C4-2B (cell line): ENCODE measurements at regions not wholly inside any gene's neighbourhood (a gene's known extent, or its start where the extent isn't known, plus 50 kb on each side); places are given as distances from the start of the nearest gene placed in this dataset.
A peak's percentile ranks its signal among the peaks of the same experiment; 100 is the strongest.

ENCODE experiments used
- H3K27ac ChIP-seq: fragments of 450-650 bp; 2 replicates; pipeline ENCODE4 v1.5.1; 2017
- CTCF ChIP-seq: fragments of 450-650 bp; conservative IDR thresholded peaks from 2 replicates; pipeline ENCODE4 v1.5.1; 2017; ENCODE audit warnings: mild to moderate bottlenecking
- ZFX ChIP-seq: fragments of 450-650 bp; IDR thresholded peaks from 2 replicates; pipeline ENCODE4 v1.6.1; 2017

GRCh38 chr14:25136811-25137210 lies 86.9 kb upstream of the STXBP6 start:
- TF ChIP-seq ZFX (no peak), CTCF (no peak)
- no peak overlapping the region for H3K27ac ChIP-seq

- TF ChIP-seq CTCF: no peak
- TF ChIP-seq ZFX: no peak
Observed at GRCh38 chr14:25134184-25134583, 84.2 kb upstream of the STXBP6 start.

GRCh38 chr14:25132732-25133422 lies 82.9 kb upstream of the STXBP6 start:
- TF ChIP-seq CTCF: peak; percentile 85
- no peak for TF ChIP-seq ZFX
- no peak overlapping the region for H3K27ac ChIP-seq

More at GRCh38 chr14:25134184-25134583, 84.2 kb upstream of the STXBP6 start:
- H3K27ac ChIP-seq: no peak overlapping the region

GRCh38 chr14:25132094-25132493 lies 82.1 kb upstream of the STXBP6 start:
- TF ChIP-seq ZFX: no peak
- TF ChIP-seq CTCF: no peak
- no peak overlapping the region for H3K27ac ChIP-seq

GRCh38 chr14:25122843-25123242 lies 72.9 kb upstream of the STXBP6 start:
- TF ChIP-seq ZFX (no peak), CTCF (no peak)
- no peak overlapping the region for H3K27ac ChIP-seq

- TF ChIP-seq ZFX (no peak), CTCF (no peak)
- H3K27ac ChIP-seq: no peak overlapping the region
Observed at GRCh38 chr14:25122211-25122610, 72.3 kb upstream of the STXBP6 start.

GRCh38 chr14:25121337-25122129 lies 71.6 kb upstream of the STXBP6 start:
- TF ChIP-seq ZFX: no peak
- TF ChIP-seq CTCF: no peak
- H3K27ac ChIP-seq: no peak overlapping the region
